ENCODE measurements at regions not wholly inside any gene's neighbourhood (a gene's known extent, or its start where the extent isn't known, plus 50 kb on each side); places are given as distances from the start of the nearest gene placed in this dataset.

GRCh38 chr14:49487238-49487637 is 98.9 kb downstream of the RPS29 start:
- ATAC-seq, result no peak
- Mint-ChIP-seq H3K9me3 (no peaks in the 10 kb centered on the region), H3K4me1 (ENCODE audit: low read depth in 2 of 2) (peaks cover 0 to 5% of the 10 kb centered on the region in 2 donors), H3K36me3 (no peaks in the 10 kb centered on the region), H3K27me3 (peaks cover 15 to 41% of the 10 kb centered on the region in 2 donors), H3K4me3 (no peak overlapping the region), H3K27ac (no peak overlapping the region)
- DNase-seq (ENCODE audit: low spot score), result no peak

GRCh38 chr14:49485290-49485689 is 100.9 kb downstream of the RPS29 start:
- Mint-ChIP-seq H3K27ac (no peak overlapping the region), H3K27me3 (peaks cover 22 to 49% of the 10 kb centered on the region in 2 donors), H3K36me3 (no peaks in the 10 kb centered on the region), H3K4me1 (ENCODE audit: low read depth in 2 of 2) (peaks cover 0 to 5% of the 10 kb centered on the region in 2 donors), H3K9me3 (peaks cover 3% of the 10 kb centered on the region), H3K4me3 (no peak overlapping the region)
- ATAC-seq (no peak), DNase-seq (ENCODE audit: low spot score) (no peak)

GRCh38 chr14:49484180-49484579 is 102.0 kb downstream of the RPS29 start:
- DNase-seq (ENCODE audit: low spot score) (no peak), ATAC-seq (no peak)
- no peak overlapping the region for H3K4me3 Mint-ChIP-seq
- H3K36me3 Mint-ChIP-seq, result no peaks in the 10 kb centered on the region
- no peak overlapping the region for H3K27ac Mint-ChIP-seq
- H3K4me1 Mint-ChIP-seq (ENCODE audit: low read depth in 2 of 2), result peaks cover 0 to 5% of the 10 kb centered on the region in 2 donors
- H3K27me3 Mint-ChIP-seq, result peaks cover 21 to 46% of the 10 kb centered on the region in 2 donors
- peaks cover 3% of the 10 kb centered on the region for H3K9me3 Mint-ChIP-seq

GRCh38 chr14:49483268-49483667 is 102.9 kb downstream of the RPS29 start:
- ATAC-seq, result no peak
- Mint-ChIP-seq H3K4me3 (no peak overlapping the region), H3K27ac (no peak overlapping the region), H3K36me3 (no peaks in the 10 kb centered on the region), H3K27me3 (peaks cover 18 to 37% of the 10 kb centered on the region in 2 donors), H3K4me1 (ENCODE audit: low read depth in 2 of 2) (peaks cover 0 to 5% of the 10 kb centered on the region in 2 donors), H3K9me3 (peaks cover 3% of the 10 kb centered on the region)
- no peak for DNase-seq (ENCODE audit: low spot score)

- Mint-ChIP-seq H3K36me3 (no peaks in the 10 kb centered on the region), H3K9me3 (peaks cover 3% of the 10 kb centered on the region), H3K4me3 (no peak overlapping the region), H3K27ac (no peak overlapping the region), H3K27me3 (peaks cover 15 to 29% of the 10 kb centered on the region in 2 donors), H3K4me1 (ENCODE audit: low read depth in 2 of 2) (peaks cover 0 to 5% of the 10 kb centered on the region in 2 donors)
- DNase-seq (ENCODE audit: low spot score) (no peak), ATAC-seq (no peak)
Observed at GRCh38 chr14:49480979-49481498, 105.1 kb downstream of the RPS29 start.

GRCh38 chr14:49480053-49480760 is 106.0 kb downstream of the RPS29 start:
- Mint-ChIP-seq H3K9me3 (peaks cover 3% of the 10 kb centered on the region), H3K4me1 (ENCODE audit: low read depth in 2 of 2) (peaks cover 0 to 5% of the 10 kb centered on the region in 2 donors), H3K27me3 (peaks cover 14 to 24% of the 10 kb centered on the region in 2 donors), H3K36me3 (no peaks in the 10 kb centered on the region), H3K27ac (no peak overlapping the region), H3K4me3 (no peak overlapping the region)
- no peak for DNase-seq (ENCODE audit: low spot score)
- ATAC-seq, result no peak

- DNase-seq (ENCODE audit: low spot score) (no peak), ATAC-seq (no peak)
- H3K4me1 Mint-ChIP-seq (ENCODE audit: low read depth in 2 of 2), result peaks cover 0 to 5% of the 10 kb centered on the region in 2 donors
- H3K4me3 Mint-ChIP-seq, result no peak overlapping the region
- no peak overlapping the region for H3K27ac Mint-ChIP-seq
- peaks cover 3% of the 10 kb centered on the region for H3K9me3 Mint-ChIP-seq
- no peaks in the 10 kb centered on the region for H3K36me3 Mint-ChIP-seq
- H3K27me3 Mint-ChIP-seq, result peaks cover 17 to 18% of the 10 kb centered on the region in 2 donors
Observed at GRCh38 chr14:49479432-49479831, 106.7 kb downstream of the RPS29 start.

- no peak for ATAC-seq
- Mint-ChIP-seq H3K36me3 (no peaks in the 10 kb centered on the region), H3K4me1 (ENCODE audit: low read depth in 2 of 2) (peaks cover 0 to 5% of the 10 kb centered on the region in 2 donors)
Observed at GRCh38 chr14:49478784-49479183, 107.4 kb downstream of the RPS29 start.

GRCh38 chr14:49467091-49467490 is 119.1 kb downstream of the RPS29 start:
- H3K27me3 Mint-ChIP-seq, result peaks cover 11 to 12% of the 10 kb centered on the region in 2 donors
- H3K4me1 Mint-ChIP-seq (ENCODE audit: low read depth in 2 of 2), result no peaks in the 10 kb centered on the region
- H3K27ac Mint-ChIP-seq, result no peak overlapping the region
- no peaks in the 10 kb centered on the region for H3K9me3 Mint-ChIP-seq
- no peak for ATAC-seq
- no peaks in the 10 kb centered on the region for H3K36me3 Mint-ChIP-seq
- H3K4me3 Mint-ChIP-seq, result no peak overlapping the region
- no peak for DNase-seq (ENCODE audit: low spot score)

More at GRCh38 chr14:49478784-49479183, 107.4 kb downstream of the RPS29 start:
- H3K4me3 Mint-ChIP-seq, result no peak overlapping the region
- DNase-seq (ENCODE audit: low spot score), result no peak
- peaks cover 11 to 13% of the 10 kb centered on the region in 2 donors for H3K27me3 Mint-ChIP-seq
- peaks cover 3% of the 10 kb centered on the region for H3K9me3 Mint-ChIP-seq
- no peak overlapping the region for H3K27ac Mint-ChIP-seq

- Mint-ChIP-seq H3K4me3 (no peak overlapping the region), H3K27ac (no peak overlapping the region), H3K4me1 (ENCODE audit: low read depth in 2 of 2) (no peaks in the 10 kb centered on the region), H3K27me3 (peaks cover 12 to 21% of the 10 kb centered on the region in 2 donors), H3K36me3 (no peaks in the 10 kb centered on the region), H3K9me3 (no peaks in the 10 kb centered on the region)
- no peak for ATAC-seq
- no peak for DNase-seq (ENCODE audit: low spot score)
Observed at GRCh38 chr14:49464885-49465284, 121.3 kb downstream of the RPS29 start.

- Mint-ChIP-seq H3K9me3 (no peaks in the 10 kb centered on the region), H3K27me3 (peaks cover 8 to 14% of the 10 kb centered on the region in 2 donors), H3K36me3 (no peaks in the 10 kb centered on the region), H3K4me3 (no peak overlapping the region), H3K27ac (no peak overlapping the region), H3K4me1 (ENCODE audit: low read depth in 2 of 2) (no peaks in the 10 kb centered on the region)
- DNase-seq (ENCODE audit: low spot score), result no peak
- ATAC-seq, result no peak
Observed at GRCh38 chr14:49463146-49463545, 123.0 kb downstream of the RPS29 start.

- ATAC-seq, result peak; percentile 61 to 75
- no peaks in the 10 kb centered on the region for H3K4me1 Mint-ChIP-seq (ENCODE audit: low read depth in 2 of 2)
- no peak overlapping the region for H3K27ac Mint-ChIP-seq
- DNase-seq (ENCODE audit: low spot score), result peak; percentile 66
- H3K9me3 Mint-ChIP-seq, result no peaks in the 10 kb centered on the region
- H3K36me3 Mint-ChIP-seq, result no peaks in the 10 kb centered on the region
- H3K27me3 Mint-ChIP-seq, result peaks cover 4 to 10% of the 10 kb centered on the region in 2 donors
- no peak overlapping the region for H3K4me3 Mint-ChIP-seq
Observed at GRCh38 chr14:49461529-49462401, 124.4 kb downstream of the RPS29 start.

GRCh38 chr14:49460662-49461061 is 125.5 kb downstream of the RPS29 start:
- Mint-ChIP-seq H3K4me3 (no peak overlapping the region), H3K27me3 (peaks cover 3 to 10% of the 10 kb centered on the region in 2 donors), H3K9me3 (no peaks in the 10 kb centered on the region), H3K27ac (no peak overlapping the region), H3K36me3 (no peaks in the 10 kb centered on the region), H3K4me1 (ENCODE audit: low read depth in 2 of 2) (no peaks in the 10 kb centered on the region)
- DNase-seq (ENCODE audit: low spot score), result no peak
- no peak for ATAC-seq

GRCh38 chr14:49456589-49456988 is 129.6 kb downstream of the RPS29 start:
- ATAC-seq, result no peak
- Mint-ChIP-seq H3K36me3 (no peaks in the 10 kb centered on the region), H3K4me1 (ENCODE audit: low read depth in 2 of 2) (no peaks in the 10 kb centered on the region), H3K9me3 (no peaks in the 10 kb centered on the region), H3K27me3 (peaks cover 13 to 21% of the 10 kb centered on the region in 2 donors), H3K27ac (no peak overlapping the region), H3K4me3 (no peak overlapping the region)
- no peak for DNase-seq (ENCODE audit: low spot score)
